GM12875 (cell line): ENCODE measurements at regions not wholly inside any gene's neighbourhood (a gene's known extent, or its start where the extent isn't known, plus 50 kb on each side); places are given as distances from the start of the nearest gene placed in this dataset.
"Not testable (repeated sequence)": the region's sequence is repeated elsewhere in the genome, so short reads cannot be mapped to it uniquely, and the experiment has no call there.

Experiments used
- H3K4me3 ChIP-seq: one replicate; pipeline ENCODE4 v1.5.1; 2011; ENCODE audit warnings: low read depth, low read length, control low read depth
- TF ChIP-seq, protein P1 (sequence below): IDR thresholded peaks from 2 replicates; pipeline ENCODE4 v1.5.1; 2011; ENCODE audit warnings: low read depth, mild to moderate bottlenecking, control low read depth, inconsistent platforms, low read length, moderate library complexity, borderline replicate concordance; ENCODE audit not compliant: insufficient read depth

DNA sequence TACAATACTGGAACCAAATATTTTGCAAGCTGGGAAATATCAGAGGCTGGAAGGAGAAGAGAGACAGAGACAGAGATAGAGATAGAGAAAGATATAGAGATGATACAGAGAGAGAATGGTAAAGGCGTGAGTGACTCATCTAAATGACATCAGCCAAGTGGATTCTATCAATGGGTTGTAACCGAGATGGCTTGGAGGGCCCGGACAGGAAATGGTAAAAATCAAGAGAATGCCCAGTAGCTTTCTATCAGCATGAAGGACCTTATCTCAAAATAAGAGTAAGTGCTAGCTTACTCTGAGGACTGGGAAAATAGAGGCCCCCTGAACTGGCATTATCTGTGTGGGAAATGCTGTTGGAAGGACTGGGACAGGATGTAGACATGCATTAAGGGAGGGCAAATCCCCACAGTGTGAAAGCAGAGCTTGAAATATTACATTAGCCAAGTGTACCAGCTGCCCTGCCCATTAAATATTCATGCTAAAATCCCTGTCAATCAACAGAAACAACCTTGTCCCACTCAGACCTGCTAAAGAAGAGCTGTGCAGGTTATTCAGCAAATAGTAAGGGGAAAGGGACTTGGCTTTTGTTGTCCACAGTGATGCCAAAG, 76.6 kb upstream of the ZNF644 start:
- TF ChIP-seq, protein P1, sequence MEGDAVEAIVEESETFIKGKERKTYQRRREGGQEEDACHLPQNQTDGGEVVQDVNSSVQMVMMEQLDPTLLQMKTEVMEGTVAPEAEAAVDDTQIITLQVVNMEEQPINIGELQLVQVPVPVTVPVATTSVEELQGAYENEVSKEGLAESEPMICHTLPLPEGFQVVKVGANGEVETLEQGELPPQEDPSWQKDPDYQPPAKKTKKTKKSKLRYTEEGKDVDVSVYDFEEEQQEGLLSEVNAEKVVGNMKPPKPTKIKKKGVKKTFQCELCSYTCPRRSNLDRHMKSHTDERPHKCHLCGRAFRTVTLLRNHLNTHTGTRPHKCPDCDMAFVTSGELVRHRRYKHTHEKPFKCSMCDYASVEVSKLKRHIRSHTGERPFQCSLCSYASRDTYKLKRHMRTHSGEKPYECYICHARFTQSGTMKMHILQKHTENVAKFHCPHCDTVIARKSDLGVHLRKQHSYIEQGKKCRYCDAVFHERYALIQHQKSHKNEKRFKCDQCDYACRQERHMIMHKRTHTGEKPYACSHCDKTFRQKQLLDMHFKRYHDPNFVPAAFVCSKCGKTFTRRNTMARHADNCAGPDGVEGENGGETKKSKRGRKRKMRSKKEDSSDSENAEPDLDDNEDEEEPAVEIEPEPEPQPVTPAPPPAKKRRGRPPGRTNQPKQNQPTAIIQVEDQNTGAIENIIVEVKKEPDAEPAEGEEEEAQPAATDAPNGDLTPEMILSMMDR, result no peak

GRCh38 chr1:91095321-91095720, 73.5 kb upstream of the ZNF644 start:
- not testable (repeated sequence) for H3K4me3 ChIP-seq

More for the DNA sequence above, 76.6 kb upstream of the ZNF644 start:
- H3K4me3 ChIP-seq, result no peak overlapping the region

- TF ChIP-seq, protein P1, result no peak
Measured at GRCh38 chr1:91092503-91092902, 70.7 kb upstream of the ZNF644 start.

DNA sequence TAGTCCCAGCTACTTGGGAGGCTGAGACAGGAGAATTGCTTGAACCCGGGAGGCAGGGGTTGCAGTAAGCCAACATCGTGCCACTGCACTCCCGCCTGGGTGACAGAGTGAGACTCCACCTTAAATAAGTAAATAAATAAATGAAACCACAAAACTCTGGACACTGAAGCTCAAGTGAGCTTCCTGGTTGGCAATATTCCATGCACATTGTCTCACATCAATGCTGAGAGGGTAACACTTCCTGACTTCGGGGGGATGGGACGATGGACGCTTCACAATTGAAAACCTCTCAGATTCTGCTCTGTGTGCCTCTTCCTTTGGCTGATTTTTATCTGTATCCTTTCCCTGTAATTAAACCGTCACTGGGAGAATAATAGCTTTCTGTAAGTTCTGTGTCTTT, 70.0 kb upstream of the ZNF644 start:
- no peak overlapping the region for H3K4me3 ChIP-seq
- TF ChIP-seq, protein P1, result no peak

More at GRCh38 chr1:91092503-91092902, 70.7 kb upstream of the ZNF644 start:
- no peak overlapping the region for H3K4me3 ChIP-seq

DNA sequence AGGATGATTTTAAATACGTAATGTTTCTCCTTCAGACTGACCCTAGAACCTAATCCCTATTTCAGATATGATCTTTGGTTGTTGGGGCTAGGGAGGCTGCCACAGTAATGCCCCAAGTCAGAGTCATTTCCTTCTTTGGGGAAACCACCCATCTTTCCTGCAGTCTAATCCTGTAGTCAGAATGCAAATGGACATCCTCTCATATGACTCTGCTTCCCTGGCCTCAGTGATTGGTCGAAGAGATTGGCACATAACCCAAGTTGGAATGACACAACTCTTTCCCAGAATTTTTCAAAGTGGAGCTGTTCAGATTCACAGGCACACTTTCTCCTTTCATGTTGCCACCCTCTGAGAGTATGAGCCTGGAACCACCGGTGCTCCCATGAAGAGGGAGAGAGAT, 58.8 kb upstream of the ZNF644 start:
- TF ChIP-seq, protein P1, result no peak

DNA sequence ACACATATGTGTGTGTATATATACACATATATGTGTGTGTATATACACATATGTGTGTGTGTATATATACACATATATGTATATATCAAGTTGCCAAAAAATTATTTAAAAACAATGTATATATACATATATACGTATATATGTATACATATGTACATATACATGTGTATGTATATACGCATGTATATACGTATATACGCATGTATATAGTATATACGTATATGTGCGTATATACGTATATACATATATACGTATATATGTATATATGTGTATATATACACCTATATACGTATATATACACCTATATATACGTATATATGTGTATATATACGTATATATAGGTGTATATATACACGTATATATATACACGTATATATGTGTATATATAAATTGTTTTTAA, 57.0 kb upstream of the ZNF644 start:
- H3K4me3 ChIP-seq, result no peak overlapping the region
- TF ChIP-seq, protein P1, result no peak

More for the DNA sequence above, 58.8 kb upstream of the ZNF644 start:
- H3K4me3 ChIP-seq, result no peak overlapping the region

GRCh38 chr1:91076834-91077233, 55.0 kb upstream of the ZNF644 start:
- TF ChIP-seq, protein P1, result no peak
- no peak overlapping the region for H3K4me3 ChIP-seq
